Thyroid gland (tissue), 4 donors: ENCODE measurements at regions not wholly inside any gene's neighbourhood (a gene's known extent, or its start where the extent isn't known, plus 50 kb on each side); places are given as distances from the start of the nearest gene placed in this dataset.

Experiments
- POLR2A ChIP-seq, 2 donors: fragments of 450-650 bp; IDR thresholded peaks; one replicate each; pipeline ENCODE4 v1.6.1; 2017; ENCODE audit warnings: antibody characterized with exemption in 2 of 2, mild to moderate bottlenecking in 2 of 2, moderate library complexity in 1 of 2
- TF ChIP-seq, protein P1 (sequence below), 6 experiments: fragments of 200-600 bp in 3 of 6; fragments of 450-650 bp in 3 of 6; sonication (generic) in 3 of 6; IDR thresholded peaks; one replicate each; pipeline ENCODE4 v1.5.1; 2016 to 2019; ENCODE audit warnings: antibody characterized with exemption in 6 of 6, mild to moderate bottlenecking in 2 of 6, inconsistent platforms in 1 of 6, moderate library complexity in 1 of 6

DNA sequence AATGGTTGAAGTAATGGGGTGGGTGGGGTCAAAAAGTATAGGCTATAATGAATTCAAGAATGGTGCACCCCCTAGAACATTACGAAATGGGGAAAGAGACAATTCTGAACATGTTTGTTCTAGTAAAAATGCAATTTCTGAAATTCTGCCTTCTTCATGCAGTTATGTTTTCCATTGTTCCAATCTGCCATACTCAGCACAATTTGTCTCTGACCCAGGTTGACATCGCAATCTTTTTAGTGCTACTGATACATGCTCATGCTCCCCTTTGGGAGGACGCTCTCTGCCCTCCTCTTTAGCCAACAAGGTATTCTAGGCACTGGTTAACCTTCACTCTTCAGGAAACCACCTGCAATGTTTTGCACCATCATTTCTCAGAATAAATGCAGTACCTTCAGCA is 1303.9 kb upstream of the PIK3C3 start:
- TF ChIP-seq, protein P1, sequence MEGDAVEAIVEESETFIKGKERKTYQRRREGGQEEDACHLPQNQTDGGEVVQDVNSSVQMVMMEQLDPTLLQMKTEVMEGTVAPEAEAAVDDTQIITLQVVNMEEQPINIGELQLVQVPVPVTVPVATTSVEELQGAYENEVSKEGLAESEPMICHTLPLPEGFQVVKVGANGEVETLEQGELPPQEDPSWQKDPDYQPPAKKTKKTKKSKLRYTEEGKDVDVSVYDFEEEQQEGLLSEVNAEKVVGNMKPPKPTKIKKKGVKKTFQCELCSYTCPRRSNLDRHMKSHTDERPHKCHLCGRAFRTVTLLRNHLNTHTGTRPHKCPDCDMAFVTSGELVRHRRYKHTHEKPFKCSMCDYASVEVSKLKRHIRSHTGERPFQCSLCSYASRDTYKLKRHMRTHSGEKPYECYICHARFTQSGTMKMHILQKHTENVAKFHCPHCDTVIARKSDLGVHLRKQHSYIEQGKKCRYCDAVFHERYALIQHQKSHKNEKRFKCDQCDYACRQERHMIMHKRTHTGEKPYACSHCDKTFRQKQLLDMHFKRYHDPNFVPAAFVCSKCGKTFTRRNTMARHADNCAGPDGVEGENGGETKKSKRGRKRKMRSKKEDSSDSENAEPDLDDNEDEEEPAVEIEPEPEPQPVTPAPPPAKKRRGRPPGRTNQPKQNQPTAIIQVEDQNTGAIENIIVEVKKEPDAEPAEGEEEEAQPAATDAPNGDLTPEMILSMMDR (IDR thresholded peaks at IDR 0.05), result no peak
- TF ChIP-seq POLR2A (IDR thresholded peaks at IDR 0.05), result no peak
